SIG-M5 treated with dmso at 0.1 percent for 504 hours (cell line): ENCODE measurements at regions not wholly inside any gene's neighbourhood (a gene's known extent, or its start where the extent isn't known, plus 50 kb on each side); places are given as distances from the start of the nearest gene placed in this dataset.
"Not testable (repeated sequence)": the region's sequence is repeated elsewhere in the genome, so short reads cannot be mapped to it uniquely, and the experiment has no call there.

Experiments
- DNase-seq: peaks from one replicate; lab custom pipeline; 2025; ENCODE audit not compliant: unreplicated experiment; lab: John Stamatoyannopoulos, UW

DNA sequence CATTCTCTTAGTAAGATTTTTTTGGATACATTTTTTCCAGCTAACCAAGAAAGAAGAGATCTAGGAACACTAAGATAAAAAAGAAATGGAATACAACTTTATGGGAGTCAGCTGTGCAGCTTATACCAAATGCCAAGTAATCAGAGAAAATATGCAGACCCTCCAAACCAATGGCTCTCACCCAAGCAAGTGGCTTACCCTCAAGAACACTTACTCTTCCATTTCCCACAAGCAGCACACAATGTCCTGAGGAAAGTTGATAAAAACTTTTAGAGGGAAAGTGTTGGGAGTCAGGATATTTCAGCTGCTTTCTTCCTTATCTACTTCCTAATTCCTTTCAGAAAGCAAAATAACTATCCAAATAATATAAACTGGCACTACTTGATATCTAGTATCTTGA lies 631.8 kb downstream of the RWDD3 start:
- no peak for DNase-seq

DNA sequence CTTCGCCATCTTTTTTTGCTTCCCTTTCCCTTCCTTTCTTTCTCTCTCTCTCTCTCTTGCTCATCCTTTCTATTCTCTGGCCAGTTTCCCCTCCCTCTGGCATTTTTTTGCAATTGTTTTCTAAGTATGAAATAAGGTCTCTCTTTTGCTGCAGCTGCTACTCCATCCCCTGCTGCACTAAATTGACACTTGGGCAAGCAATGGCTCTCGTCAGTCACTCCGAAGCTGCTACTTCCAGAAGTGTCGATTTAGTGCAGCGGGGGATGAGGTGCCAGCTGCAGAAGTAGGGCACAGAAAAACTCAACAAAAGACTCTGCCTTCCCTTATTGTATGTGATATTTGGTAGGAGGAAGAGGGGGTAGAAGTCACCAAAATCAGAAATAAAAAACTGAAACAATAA lies 642.3 kb downstream of the RWDD3 start:
- no peak for DNase-seq

GRCh38 chr1:95879498-95880050 lies 645.6 kb downstream of the RWDD3 start:
- DNase-seq: no peak

DNA sequence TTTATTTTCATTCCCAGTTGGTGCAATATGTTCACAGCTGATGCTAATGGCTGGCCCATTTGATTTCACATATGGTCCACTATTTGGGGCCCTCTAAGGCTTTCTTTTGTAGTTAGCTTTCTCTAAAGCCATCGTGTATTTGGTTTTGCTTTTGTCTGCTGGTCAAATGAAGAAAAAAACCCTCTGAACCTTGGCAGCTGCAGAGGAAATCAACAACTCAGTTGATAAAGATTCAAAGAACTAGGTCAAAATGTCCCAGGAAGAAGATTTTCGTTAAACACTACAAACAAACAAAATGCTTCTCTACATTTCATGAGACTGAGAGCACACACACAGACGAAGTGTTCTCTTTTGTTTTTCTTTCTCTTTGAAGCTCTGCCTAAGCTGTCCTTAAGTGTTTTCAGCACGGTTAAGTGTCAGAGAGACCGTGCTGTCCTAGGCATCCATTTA lies 655.0 kb downstream of the RWDD3 start:
- DNase-seq: no peak

DNA sequence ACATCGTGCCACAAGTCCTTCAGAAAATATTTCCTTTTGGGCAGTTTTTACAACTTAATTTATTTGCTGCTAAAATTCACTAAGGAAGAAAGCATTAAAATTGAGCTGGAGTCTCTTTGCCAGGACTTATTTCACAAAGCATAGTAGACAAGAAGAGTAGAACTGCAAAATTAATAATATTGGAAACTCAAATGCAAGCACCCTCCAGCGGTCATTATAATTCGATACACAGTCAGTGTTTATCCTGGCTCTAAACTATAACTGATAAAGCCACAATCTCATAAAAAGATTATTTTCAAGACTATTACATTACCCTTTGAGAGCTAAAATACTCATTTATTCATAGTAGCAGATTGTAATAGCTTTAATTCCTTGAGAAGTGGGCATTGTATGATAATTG lies 655.4 kb downstream of the RWDD3 start:
- DNase-seq: no peak

DNA sequence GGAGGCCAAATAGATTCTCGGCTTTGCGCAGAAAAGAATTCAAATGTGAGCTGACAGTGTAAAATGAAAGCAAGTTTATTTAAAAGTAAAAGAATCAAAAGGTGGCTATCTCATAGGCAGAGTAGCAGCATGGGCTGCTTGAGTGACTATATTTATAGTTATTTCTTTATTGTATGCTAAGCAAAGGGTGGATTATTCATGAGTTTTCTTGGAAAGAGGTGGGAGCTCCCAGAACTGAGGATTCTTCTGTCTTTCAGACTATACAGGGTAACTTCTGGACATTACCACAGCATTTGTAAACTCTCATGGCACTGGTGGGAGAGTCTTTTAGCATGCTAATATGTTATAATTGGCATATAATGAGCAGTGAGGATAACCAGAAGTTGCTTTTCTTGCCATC lies 659.9 kb downstream of the RWDD3 start:
- no peak for DNase-seq

DNA sequence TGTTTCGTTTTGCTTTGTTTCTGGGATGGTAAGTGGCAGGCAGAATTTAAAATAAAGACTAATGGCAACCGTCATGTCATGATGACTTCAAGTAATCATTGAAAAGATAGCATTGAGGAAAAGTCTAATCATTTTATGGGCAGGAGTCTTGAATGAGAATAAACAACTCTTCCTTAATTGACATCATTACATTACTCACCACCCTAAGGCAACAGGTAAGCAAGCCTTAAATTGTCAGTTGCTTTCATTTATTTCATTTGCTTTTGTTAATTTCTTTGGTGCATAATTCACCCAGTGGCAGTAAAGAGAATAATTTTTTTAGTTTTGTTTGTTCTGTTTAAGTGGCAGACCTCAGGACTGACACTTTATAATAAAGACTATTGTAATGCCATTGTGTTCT lies 669.0 kb downstream of the RWDD3 start:
- no peak for DNase-seq

GRCh38 chr1:95905818-95906395 lies 671.9 kb downstream of the RWDD3 start:
- DNase-seq: no peak

- DNase-seq: not testable (repeated sequence)
Observed at GRCh38 chr1:95911739-95912138, 677.7 kb downstream of the RWDD3 start.

DNA sequence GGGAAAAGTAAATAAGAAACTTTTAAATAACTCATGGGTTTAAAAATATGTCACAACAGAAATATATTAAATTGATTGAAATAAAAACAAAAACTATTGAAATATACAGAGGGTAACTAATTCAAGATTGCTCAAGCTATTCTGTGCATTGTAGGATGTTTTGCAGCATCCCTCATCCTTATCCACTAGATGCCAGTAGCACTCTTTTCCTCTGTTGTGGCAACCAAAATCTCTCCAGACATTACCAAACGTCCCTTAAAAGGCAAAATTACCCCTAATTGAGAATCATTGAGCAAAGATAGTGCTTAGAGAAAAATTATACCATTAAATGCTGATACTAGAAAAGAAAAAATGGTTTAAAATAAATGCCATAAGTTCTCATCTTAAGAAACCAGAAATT lies 682.6 kb downstream of the RWDD3 start:
- DNase-seq: no peak

GRCh38 chr1:95924684-95925083 lies 690.7 kb downstream of the RWDD3 start:
- DNase-seq: no peak

DNA sequence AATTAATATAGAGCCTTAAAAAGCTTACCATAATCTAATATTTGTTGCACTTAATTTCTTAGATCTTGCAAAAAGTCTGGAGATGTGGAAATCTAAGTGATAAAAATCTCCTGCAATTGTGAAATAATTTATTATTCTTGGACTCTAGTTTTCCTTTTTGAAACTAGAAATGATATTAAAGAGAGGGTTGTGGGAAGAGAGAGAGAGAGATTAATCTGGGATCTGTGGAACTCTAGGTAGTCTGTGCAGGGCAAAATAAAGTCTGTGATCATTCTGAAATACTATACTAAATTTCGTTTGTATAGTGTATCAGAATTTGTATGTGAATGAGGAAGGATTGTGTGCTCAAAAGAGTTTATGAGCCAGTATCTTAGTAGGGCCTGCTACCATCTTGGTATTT lies 692.3 kb downstream of the RWDD3 start:
- DNase-seq: no peak

DNA sequence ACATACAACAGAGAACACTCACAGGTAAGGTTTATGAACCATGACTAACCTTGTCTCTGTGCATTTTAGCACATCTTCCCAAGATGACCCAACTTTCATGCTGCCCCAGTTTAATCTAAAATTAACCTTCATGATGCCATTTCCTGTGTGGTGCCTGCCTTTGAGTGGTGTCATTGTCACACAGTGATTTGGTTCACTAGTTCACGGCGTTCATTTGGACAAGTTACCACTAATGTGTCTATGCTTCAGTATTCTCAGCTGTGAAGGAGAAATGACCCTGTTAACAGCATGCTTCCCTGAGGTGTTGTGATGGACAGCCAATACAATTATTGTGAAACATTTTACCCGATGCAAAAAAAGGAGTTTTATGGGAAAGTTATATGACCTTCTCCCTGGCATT lies 693.1 kb downstream of the RWDD3 start:
- DNase-seq: no peak

DNA sequence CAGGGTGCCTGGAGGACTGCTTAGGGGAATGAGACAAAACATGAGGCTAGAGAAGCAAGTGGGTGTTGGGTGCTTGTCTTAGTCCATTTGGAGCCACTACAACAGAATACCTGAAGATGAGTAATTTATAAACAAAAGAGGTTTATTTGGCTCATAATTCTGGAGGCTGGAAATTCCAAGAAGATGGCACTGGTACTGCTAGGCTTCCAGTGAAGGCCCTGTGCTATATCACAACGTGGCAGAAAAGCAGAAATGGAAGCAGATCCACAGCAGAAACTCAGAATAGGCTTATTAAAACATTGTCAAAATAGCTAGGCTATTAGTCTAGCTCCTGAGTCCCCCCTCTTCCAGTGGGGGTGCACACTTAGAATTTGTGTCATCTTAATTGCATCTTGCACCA lies 701.7 kb downstream of the RWDD3 start:
- DNase-seq: no peak

DNA sequence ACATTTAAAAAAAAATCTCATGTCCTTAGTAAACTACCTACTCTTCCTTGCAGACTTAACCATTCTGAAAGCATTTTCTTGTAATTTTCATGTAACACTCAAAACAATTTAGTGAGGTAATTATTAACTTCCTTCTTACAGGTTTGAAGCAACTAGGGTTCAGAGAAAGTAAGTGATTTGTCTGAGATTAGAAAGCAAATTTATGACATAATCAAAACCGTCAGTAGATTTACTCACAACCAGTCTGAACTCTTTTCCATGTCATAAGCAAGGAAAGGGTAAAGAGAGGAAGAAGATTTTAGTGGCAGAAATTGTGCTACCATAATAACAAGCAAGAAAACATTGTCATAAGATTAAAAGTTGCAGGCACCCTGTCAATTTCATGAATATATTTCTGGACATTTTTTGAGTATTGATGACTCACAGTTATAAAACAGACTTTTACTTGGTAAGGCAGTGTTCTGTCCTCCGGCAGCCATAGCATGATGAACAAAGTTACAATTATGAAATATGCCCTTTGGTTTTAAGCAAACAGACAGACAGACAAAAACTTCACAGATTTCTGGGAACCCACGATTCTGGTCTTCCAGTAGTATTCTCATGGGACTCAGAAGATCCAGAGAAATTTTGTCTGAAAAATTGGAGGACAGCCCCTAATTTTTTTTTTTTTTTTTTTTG lies 707.2 kb downstream of the RWDD3 start:
- no peak for DNase-seq

GRCh38 chr1:95948023-95948422 lies 714.0 kb downstream of the RWDD3 start:
- no peak for DNase-seq

- no peak for DNase-seq
Observed at GRCh38 chr1:95951371-95952102, 717.5 kb downstream of the RWDD3 start.

DNA sequence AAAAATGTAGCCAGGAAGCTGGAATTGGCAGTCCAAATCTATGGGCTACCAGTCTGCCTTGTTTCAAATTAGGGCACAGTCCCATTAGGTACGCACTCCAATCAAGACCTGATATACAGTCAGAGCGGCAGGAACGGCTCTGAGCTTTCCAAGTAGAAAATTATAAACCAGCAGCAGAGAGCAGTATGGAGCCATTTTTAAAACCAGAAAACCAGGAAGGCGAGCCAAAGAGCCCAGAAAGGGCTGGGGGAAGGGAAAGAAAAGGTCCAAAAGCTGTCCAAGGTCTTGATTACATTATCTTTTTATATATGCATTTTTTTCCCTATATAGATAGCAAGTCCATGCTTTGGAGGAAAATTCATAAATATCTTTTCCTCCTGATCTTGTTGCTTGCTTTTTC lies 719.0 kb downstream of the RWDD3 start:
- DNase-seq: no peak

DNA sequence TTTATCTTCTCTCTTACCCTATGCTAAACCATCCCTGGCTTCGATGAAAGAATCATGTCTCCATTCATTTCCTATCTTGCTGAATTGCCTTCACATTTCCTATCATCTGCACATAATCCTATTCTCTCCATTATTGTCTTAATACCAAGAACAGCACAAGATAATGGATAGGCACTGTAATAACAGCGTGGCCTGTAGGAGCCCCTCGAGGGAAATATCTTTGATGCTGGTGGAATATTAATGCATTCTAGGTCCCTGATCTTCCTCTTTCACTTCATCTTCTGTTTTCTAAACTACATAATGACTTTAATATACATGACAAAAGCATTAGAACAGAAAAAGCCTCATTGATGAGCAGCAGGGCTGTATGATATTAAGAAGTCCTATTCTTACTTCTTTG lies 720.6 kb downstream of the RWDD3 start:
- DNase-seq: no peak

- DNase-seq: no peak
Observed at GRCh38 chr1:95956215-95956614, 722.2 kb downstream of the RWDD3 start.

DNA sequence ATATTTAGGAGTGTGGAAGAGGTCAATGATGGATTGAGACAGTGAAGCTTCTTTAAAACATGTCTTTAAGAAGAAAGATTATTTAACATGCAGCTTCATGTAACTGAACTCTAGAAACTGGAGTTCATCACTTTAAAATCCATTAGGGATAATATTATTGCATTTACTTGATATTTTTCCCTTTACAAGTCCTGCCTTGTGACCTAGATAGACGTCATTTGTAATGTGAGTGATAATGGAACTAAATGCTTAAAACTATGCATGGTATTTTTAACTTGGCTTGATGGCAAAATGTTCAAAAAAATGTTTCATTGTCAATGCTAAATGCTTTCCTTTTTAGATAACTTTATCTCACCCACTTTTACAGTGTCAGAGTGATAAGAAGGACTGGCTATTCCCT lies 723.7 kb downstream of the RWDD3 start:
- DNase-seq: no peak

DNA sequence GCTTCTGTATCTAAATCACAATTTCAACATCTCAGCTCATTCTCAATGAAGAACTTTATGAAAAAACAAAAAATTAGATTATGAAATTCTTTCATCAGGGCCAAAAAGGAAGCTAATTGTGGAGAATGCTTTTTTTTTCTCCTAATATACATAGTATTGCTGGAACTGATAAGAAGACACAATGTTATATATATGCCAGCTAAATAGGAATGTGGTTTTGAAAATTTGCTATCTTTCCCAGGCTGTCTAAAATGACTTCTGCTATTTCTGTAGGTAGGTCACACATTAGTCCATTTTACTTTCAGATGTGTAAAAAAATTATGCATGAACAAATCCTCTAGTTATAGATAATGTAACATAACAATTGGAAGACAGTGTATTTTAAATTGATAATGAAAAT lies 732.9 kb downstream of the RWDD3 start:
- no peak for DNase-seq
